HG03196 (cell line): ENCODE measurements at regions not wholly inside any gene's neighbourhood (a gene's known extent, or its start where the extent isn't known, plus 50 kb on each side); places are given as distances from the start of the nearest gene placed in this dataset.
A peak's percentile ranks its signal among the peaks of the same experiment; 100 is the strongest.

Experiments used
- ATAC-seq: cut with Tn5 transposase; IDR thresholded peaks from one replicate; pipeline ENCODE4 v1.9.1; 2021; ENCODE audit not compliant: unreplicated experiment

DNA sequence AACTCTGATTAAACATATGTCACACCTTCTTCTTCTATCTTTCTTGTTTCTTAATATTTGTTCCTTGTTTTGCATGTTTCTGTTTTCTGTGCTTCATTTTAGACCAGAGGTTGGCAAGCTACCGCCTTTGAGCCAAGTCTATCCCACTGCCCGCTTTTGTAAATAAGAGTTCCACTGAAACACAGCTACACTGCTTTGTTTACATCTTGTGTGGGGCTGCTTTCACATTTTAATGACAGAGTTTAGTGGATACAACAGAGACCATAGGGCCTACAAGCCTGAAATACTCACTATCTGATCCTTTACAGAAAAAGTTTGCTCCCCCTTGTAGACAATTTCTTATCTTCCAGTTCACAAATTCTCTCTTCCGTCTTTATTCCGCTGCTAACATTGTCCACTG, 109.4 kb upstream of the SPACA1 start:
- ATAC-seq = no peak

DNA sequence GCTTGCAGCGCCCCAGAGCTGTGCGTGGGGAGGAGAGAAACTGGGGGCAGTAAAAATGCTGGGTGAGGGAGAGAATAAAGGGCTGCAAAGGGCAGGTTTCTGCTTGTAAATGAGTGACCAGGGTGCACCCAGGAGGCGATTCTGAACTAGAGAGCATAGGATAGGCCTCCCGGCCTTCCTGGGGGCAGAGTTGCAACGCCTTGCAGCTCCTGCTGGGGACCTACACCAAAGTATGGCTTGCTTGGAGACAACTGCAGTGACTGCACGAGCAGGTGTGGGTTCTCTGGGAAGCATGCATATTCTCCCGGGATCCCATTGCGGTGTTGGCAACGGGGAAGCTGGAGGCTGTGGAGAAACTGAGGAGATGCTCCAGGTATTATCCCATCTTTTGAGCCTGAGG, 111.6 kb upstream of the SPACA1 start:
- no peak for ATAC-seq

DNA sequence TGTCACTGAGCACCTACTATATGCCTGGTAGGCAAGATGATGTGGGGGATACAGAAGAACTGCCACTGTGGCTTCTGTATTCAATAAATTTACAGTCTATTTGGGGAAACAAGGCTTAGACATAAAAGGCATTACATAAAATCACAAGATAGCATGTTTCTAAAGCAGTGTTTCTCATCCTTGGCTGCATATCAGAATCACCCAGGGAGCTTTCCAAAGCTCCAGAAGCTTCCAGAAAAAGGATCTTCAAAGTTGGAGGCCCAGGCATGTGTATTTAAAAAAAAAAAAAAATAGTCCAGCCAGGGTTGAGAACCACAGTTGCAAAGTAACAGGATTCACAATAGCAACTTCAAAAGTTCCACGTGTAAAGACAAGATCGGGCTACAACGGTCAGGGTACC, 112.4 kb upstream of the SPACA1 start:
- ATAC-seq = no peak

DNA sequence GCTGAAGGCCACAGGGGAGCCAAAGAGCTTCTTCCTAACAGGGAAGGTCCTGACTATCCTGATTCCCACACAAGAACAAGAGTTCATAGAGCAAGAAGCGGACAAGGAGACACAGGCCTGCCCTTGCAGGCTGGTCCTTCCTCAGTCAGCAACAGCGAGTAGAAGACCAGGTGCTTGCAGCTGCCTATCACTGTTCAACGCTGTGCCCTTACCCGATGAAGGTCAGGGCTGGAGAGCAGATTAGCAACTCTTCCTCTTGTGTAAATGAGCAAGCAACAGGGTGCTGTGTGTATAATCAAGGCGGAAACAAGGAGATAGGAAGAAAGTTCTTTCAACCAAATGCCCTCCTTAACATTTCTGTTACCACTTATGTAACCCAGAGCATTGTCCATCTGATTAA, 115.3 kb upstream of the SPACA1 start:
- no peak for ATAC-seq

DNA sequence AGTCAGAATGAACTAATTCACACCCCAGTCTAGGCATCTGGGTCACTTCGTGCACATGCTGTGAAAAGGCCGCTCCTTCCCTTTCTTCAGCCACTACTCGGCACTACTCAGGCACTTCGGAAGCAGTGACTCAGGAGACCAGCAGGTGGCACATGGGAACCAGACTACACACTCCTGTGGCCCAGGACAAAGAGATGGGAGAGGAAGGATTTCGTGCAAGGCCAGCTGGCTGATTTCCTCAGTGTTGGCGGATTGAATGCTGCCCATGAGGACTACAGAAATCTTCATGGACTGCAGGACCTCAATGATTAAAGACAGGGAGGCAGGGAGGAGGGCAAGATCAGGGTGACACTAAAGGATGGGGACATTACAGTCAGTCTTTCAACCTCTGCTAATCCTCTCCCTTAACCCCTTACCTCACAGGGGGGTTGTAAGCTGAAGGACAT, 117.8 kb upstream of the SPACA1 start:
- ATAC-seq = peak; percentile 50

DNA sequence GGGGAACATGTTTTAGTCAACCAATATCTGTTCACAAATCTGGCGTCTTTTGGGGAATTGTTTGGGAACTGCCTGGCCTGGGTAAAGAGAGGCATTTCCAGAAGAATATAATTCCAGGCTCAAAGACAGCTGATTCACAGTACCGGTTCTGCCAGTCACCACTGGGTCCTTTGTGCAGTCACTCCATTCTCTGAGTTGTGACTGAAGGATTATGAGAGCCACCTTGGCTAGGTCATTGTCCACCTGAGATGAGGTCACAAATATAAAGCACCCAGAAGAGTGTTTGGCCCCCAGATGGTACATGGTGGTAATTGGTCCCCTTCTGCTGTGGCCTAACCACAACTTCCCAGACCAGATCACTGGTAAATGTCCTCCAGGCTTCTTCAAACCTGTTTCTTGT, 121.0 kb upstream of the SPACA1 start:
- no peak for ATAC-seq

DNA sequence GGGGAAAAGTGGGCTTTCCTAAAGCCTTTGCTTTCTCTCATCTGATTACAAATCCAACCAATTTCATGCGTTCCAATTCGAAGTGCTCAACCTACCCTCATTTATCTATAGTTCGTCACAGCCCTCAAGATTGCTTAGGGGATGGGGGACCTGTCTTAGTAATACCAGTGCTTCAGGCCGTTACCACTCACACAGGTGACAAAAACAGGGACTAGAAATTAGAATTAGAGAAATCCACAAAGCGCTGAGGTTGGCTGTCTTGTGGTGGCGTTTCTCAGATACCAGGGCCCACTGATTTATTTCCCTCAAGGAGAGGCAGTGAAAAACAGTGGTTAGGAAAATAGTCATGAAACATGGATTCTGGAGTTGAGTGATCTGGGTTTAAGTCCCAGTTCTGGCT, 121.6 kb upstream of the SPACA1 start:
- no peak for ATAC-seq

DNA sequence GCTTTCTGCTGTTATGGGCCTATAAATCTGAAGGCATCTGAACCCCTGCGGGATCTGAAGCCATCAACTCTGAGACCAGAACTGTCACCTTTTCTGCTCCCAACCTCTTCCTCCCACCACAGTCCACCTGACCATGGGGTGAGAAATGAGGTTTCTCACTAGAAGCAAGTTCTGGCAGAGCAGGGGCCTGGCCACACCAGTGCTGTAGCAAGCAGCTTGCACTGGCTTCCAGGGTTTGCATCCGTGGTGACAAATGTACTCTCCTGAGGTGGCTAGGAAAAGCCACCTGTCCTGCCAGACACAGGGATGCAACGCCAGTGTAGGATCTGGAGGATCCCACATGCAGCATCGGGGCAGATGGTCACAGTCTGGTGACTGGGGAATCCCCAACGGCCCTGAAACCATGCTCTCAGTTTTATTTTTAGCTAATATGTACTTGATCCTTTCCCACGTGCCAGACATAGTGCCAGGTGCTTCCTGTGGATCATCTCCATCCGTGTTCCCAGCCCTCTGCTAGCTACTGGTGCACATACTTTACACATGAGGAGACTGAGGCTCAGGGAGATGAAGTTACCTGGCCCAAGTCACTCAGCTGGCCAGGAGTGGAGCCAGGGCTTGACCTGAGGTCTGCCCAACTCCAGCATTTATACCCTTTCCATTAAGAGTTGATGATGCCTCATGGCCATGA, 122.1 kb upstream of the SPACA1 start:
- peak; percentile 50 for ATAC-seq

DNA sequence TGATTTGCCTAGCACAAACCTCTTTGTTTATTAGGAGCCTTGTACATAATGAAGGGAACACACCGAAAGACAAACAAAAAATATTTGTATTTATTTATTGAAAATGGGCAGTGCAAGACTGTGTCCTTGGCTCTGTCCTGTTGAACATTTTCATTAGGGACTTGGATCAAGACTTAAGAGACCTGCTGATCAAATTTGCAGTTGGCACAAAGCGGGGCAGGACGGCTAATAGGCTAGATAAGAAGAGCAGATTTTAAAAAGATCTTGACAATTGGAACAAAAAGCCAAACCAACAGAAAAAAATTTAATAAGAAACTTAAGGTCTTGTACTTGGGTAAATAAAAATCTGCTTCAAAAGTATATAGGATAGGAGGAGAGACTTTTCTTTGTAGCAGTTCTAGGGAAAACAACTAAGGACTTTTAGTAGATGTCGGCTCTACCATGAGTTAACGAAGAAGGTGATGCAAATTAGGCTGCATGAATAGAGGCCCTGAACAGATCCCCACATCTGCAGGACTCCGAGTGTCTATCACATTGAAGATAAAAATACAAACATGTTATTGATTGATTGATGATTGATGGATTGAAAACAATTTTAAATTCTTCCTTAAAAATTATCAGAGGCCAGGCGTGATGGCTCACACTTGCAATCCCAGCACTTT, 124.1 kb upstream of the SPACA1 start:
- ATAC-seq = no peak

DNA sequence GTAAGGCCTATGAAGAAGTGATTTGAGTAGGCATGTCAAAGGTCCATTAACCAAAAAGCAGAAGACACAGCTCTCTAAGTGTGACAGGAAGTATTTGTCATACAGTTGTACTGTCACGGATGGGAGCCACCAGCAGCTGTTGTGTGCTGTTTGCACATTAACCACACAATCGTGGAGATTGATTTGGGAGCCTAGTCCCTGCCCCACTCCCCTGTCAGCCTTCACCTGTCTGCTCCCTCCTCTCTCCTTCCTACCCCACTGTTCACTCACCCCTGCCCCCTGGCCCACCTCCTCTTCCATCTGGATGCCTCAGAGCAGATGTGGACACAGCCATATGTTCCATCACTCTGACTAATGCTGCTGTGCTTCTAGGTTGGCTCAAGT, 124.7 kb upstream of the SPACA1 start:
- peak; percentile 73 for ATAC-seq

DNA sequence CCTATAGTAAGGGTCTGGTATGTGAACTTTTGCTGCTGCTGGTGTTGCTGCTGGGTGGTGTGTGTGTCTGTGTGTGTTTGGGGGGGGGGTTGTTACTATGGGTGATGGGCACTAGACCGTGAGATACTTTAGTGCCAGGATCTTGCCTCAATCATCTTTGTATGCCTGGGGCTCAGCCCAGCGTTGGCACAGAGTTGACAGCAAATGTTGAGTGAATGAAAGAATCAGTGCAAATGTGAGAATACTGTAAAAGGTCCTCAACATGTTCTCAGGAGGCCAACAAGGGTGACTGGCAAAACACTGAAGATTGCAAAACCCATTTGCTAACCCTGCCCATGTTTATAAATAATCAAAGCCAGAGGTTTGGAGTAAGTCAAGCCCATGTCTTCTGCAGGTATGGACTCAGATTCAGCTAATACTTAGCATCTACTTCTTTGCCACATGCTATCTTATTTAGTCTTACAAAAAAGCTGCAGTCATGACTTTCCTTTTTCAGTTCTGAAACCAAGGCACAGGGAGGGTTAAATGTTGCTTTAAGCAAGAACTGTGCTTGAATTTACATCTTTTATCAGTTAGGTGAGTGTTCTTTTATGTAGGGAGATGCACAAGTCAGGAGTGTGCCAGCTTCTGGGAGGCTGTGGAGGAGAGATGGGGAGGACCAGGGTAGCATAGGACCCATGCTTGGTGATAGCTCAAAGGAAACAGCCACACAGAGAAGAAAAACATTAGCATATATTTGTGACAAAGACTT, 125.3 kb upstream of the SPACA1 start:
- peak; percentile 5 for ATAC-seq

DNA sequence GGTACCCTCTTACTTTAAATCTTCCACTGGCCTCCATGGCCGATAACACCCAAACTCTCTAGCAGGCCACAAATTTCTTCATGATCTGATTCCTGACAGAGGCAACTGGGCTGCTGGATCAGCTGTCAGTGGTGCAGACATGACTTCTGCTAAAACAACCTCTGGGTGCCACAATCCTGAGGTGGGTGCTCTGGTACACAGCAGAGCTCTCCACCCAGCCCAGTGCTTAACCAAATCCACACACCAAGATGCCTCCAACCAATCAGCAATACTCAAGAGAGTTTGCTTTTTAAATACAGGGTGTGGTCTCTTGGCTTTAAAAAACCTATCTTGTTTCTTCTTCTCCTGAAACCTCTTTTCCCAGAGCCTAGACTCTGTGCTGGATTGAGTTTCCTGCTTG, 126.6 kb upstream of the SPACA1 start:
- ATAC-seq = no peak

DNA sequence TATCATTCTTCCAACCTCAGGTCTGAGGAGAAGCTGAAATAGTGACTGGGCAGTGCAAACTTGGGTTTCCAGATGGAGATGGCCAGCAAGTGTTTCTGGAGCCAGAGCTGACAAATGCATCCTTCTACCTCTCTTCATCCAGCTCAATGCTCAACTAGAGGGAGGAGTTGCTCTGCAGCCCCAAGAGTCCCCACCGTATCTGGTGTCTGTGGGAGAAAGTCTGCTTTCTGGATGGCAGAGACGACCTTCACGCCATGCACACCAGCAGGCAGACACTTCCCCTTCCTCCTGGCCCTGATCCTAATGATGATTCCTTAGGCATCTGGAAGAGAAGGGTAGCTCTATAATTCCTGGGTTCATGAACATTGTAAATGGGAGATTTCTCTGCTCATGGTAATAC, 127.4 kb upstream of the SPACA1 start:
- no peak for ATAC-seq

DNA sequence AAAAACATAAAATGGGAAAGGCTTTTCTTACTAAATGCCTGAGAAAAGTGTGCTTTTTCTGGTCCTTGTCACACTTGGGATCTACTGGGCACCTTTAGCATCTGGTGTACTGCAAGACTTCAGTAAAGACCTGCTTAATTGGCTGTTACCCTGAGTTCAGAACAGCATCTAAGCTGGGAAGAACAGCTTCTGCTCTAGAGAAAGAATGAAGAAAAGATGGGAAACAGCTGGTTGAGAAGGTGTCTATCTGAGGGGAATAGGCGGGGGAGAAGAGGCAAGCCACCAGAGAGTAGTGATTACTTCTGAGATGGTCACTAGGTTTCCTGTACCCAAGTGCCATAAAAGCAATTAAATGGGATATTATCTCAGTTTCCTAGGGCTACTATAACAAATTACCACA, 128.2 kb upstream of the SPACA1 start:
- no peak for ATAC-seq

DNA sequence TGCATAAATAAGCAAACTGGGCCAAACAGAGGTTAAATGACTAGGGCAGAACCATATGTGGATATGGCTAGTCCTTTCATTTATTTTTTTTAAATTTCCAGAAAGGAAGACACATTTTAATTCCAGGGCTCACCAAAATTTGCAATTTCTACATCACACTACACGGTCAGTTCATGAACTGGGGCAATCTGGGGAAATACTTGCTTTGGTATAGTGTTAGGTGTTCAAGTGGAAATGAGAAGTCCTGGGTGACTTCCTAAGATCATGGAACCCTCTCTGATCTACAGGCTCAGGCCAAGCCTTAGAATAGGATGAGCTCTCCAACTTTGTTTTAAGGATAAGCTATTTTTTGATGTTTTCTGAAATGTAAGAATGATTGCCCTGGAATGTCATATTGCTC, 128.6 kb upstream of the SPACA1 start:
- no peak for ATAC-seq

DNA sequence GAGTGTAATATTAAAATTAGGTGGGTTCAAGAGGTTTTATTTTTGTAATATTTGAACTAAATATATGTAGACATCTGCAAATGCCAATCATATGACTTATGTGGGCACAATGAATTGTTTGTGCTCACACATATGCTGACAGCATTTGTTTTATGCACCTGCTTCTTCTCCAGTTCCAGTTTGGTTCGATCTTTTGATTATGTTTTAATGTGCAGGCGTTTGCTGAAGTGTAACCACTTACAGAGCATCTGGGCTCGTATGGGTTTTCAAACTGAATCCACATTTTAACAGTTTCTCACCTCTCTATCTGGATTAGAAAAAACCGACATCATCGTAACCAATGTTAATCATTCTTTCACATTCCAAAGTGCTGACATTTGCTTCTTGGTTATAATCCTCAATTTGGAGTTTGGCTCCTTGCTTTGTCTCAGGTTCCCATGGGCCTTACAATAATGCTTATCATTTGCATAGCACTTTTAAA, 129.1 kb upstream of the SPACA1 start:
- ATAC-seq = no peak

DNA sequence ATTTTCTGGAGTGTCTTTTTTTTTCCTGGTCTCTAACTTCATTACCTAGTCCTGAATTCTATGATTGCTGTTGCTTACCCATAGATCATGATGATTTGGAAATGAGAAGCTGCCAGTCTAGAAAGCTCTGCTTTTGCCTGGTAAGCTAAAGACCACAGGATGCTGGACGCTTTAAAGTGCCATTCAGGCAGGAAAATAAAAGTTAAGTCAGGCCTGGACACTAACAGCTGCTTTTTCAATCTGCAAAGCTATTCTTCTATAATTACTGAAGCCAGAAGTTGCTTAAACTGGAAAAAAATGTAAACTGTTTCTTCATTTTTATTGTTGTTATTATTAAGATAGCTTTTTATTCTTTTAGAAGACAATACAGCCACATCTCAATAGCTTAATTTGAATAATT, 129.8 kb upstream of the SPACA1 start:
- no peak for ATAC-seq

DNA sequence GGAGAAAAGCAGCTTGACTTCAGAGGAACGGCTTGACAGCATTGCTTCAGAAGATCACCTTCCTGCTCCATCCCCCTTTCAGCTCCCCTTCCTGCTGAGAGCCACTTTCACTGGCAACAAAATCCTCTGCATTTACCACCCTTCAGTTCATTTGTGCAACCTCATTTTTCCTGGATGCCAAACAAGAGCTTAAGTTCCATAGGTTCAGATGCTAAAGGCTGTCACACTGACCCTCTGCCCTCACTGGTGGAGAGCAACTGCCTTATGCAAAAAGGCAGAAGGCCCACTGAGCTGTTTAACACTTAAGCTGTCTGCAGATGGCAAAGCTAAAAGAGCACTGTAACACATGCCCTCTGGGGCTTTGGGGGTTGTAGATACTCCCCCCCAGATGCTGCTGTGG, 131.2 kb upstream of the SPACA1 start:
- no peak for ATAC-seq

DNA sequence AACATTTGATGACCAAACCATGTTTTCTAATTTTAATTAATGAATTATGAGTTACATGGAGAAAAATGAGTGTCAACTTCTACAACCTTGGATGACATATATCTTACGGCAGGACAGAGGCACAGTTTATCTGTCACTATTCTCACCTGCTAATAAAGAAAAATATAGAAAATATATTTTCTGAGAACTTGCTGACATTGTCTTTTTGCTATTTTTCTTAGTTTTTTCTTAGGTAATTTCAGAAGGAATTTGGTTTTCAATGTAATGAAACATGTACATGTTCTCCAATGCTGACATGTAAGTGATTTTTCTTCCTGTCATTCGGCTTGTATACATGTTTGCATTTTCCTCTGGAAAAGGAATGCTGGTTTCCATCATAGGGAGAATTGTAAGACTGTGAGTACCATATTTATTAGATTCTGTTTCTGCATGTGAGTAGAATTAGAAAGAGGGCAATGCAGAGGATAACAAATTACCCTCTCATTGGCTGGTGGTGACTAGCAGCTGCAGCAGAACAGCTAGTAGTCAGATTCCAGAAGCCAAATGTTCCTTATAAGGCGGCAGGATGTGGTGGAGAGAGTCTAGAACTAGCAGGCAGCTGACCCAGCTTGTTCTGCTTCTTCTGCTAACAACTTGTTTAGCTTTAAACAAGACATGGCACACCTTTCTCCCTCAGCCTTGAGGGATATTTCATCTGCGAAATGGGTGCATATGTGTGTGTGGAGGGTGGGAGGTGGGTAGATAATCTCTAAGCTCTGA, 132.8 kb upstream of the SPACA1 start:
- no peak for ATAC-seq

DNA sequence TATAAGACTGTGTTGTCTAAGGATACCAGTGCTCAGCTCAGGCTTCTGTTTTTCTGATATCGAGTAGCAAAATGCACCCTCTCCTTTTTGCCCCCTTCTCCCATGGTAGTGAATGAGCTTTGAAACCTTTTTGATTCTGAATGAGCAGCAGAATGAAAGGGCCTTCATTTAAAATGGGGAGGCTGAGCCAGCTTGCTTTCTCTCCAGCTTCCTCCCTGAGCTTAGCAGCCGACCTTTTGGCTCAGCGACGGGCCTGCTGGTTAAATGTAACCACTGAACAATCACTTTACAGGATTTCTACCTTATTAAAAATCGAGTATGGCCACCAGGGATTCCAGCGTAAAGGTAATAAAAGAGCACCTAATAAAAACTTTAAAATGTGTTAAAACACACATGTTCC, 133.7 kb upstream of the SPACA1 start:
- ATAC-seq = no peak

DNA sequence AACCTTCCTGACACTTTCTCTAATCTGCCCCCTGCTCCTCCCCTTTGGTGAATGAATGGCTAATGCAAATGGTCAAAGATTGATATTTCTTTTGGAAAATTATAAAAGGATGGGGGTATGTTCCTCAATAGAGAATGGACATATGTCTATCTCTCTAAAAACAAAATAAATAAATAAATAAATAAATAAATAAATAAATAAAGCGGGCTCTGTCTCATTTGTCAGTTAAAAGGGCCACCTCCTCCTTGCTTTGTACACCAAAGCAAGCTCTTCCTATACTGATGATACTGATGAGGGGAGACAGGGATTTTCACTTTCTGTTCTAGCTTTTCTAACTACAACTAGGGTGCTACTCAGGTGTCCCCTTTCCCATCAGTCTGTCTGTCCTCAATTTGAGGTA, 135.5 kb upstream of the SPACA1 start:
- ATAC-seq = no peak
